ENCODE measurements at regions not wholly inside any gene's neighbourhood (a gene's known extent, or its start where the extent isn't known, plus 50 kb on each side); places are given as distances from the start of the nearest gene placed in this dataset.
A peak's percentile ranks its signal among the peaks of the same experiment; 100 is the strongest.

DNA sequence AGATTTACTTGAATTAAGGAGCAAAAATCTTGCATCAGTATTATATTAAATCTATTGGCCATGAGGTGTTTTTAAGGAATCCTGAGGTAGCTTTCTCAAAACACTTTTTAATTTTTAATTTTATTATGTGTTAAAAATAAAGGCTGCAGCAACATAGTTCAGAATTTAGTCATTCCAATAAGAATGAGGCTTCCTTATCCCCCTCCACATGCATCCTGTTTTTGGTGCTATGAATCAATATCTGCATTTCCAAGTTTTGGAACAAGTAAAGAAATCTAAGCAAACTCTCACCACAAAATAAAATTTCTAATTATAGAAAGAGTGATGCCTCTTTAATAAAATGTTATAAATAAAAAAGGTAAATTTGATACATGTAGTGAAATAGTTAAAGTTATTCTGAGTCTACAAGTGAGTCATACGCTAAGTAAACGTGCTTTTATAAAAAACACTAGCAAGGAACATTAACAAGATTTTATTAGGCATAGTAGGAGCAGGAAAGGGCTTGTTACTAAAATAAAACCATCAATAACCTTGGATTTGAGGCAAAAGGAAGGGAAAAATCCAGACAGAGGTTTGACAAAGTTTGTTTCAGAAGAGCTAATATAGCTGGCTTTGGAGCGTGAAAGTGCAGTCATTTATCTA, 1218.0 kb downstream of the NSUN3 start:
- Histone ChIP-seq H3K36me3 (no peaks in the 10 kb centered on the region), H3K9me3 (ENCODE audit: low read depth) (no peaks in the 10 kb centered on the region), H3K4me3 (no peak overlapping the region), H3K27me3 (no peaks in the 10 kb centered on the region), H3K4me1 (ENCODE audit: low read depth) (no peaks in the 10 kb centered on the region), H3K27ac (no peak overlapping the region)
- TF ChIP-seq, protein P1, sequence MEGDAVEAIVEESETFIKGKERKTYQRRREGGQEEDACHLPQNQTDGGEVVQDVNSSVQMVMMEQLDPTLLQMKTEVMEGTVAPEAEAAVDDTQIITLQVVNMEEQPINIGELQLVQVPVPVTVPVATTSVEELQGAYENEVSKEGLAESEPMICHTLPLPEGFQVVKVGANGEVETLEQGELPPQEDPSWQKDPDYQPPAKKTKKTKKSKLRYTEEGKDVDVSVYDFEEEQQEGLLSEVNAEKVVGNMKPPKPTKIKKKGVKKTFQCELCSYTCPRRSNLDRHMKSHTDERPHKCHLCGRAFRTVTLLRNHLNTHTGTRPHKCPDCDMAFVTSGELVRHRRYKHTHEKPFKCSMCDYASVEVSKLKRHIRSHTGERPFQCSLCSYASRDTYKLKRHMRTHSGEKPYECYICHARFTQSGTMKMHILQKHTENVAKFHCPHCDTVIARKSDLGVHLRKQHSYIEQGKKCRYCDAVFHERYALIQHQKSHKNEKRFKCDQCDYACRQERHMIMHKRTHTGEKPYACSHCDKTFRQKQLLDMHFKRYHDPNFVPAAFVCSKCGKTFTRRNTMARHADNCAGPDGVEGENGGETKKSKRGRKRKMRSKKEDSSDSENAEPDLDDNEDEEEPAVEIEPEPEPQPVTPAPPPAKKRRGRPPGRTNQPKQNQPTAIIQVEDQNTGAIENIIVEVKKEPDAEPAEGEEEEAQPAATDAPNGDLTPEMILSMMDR (IDR thresholded peaks at IDR 0.05; ENCODE audit: low read depth, low read length), result no peak
- no peak for DNase-seq (ENCODE audit: low read depth in 1 of 2, low spot score in 1 of 2)

DNA sequence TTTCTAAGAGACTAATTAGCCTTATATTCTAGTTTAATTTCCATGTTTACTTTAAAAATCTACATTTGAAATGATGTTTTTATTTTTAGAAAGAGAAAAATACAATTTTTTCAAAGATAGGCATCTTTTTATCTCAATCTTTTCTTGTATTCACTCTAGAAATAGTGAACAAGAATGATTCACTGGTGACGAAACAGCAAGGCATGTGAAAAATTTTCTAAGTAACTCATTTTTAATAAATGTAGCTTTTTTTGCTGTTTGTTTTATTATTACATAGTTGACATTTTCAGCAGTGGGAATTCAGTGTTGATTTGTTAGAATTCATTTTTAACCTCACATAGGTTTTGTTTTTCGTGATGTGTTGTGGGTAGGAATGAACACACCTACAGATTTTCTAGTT, 1226.4 kb downstream of the NSUN3 start:
- H3K9me3 ChIP-seq (ENCODE audit: low read depth), result no peaks in the 10 kb centered on the region
- no peak overlapping the region for H3K27ac ChIP-seq
- no peaks in the 10 kb centered on the region for H3K36me3 ChIP-seq
- peak in 1 of 2 donors; percentile 25 for DNase-seq (ENCODE audit: low read depth in 1 of 2, low spot score in 1 of 2)
- TF ChIP-seq, protein P1 (IDR thresholded peaks at IDR 0.05; ENCODE audit: low read depth, low read length), result no peak
- H3K4me1 ChIP-seq (ENCODE audit: low read depth), result no peaks in the 10 kb centered on the region
- H3K27me3 ChIP-seq, result no peaks in the 10 kb centered on the region
- no peak overlapping the region for H3K4me3 ChIP-seq

DNA sequence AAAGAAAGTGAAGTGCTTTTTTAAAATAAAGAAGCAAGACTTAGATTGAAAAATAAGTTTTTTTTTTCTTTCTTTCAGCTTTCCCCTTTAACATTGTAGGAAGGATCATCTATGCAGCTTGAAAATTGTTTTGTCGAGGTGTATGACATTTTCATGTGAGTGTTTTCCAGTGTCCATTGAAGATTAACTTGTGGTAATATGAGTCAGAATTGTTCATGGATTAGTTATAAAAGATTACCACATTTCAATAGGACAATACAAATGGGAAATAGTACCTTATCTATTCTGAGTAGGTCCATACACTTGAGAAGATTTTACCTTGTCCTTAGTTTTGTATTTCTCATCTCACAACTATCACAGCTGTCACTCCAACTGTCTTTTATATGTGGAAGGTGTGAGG, 1234.7 kb downstream of the NSUN3 start:
- DNase-seq (ENCODE audit: low read depth in 1 of 2, low spot score in 1 of 2), result no peak
- Histone ChIP-seq H3K4me1 (ENCODE audit: low read depth) (no peaks in the 10 kb centered on the region), H3K27me3 (no peaks in the 10 kb centered on the region), H3K4me3 (no peak overlapping the region), H3K9me3 (ENCODE audit: low read depth) (no peaks in the 10 kb centered on the region), H3K36me3 (no peaks in the 10 kb centered on the region), H3K27ac (no peak overlapping the region)
- TF ChIP-seq, protein P1 (IDR thresholded peaks at IDR 0.05; ENCODE audit: low read depth, low read length), result no peak

DNA sequence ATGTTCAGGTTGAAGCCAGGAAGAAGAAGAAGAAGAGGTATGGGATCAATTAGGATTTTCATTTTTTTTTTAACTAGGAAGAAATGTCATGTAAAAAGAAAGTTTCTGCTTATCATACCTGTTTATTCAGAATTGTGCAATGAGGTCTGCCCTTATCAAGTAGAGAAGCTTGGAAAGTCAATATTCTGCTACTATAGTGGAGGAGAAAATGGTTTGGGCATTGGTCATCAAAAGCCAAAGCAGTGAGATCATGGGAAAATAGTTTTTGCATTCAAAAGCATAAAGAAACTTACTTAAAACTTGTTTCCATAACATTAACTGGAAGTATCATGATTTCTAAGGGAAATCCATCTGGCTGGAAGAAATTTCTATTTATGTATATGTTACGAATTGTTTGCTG, 1239.2 kb downstream of the NSUN3 start:
- Histone ChIP-seq H3K4me1 (ENCODE audit: low read depth) (no peaks in the 10 kb centered on the region), H3K27ac (no peak overlapping the region), H3K27me3 (no peaks in the 10 kb centered on the region), H3K9me3 (ENCODE audit: low read depth) (no peaks in the 10 kb centered on the region), H3K36me3 (no peaks in the 10 kb centered on the region), H3K4me3 (no peak overlapping the region)
- DNase-seq (ENCODE audit: low read depth in 1 of 2, low spot score in 1 of 2), result peak in 1 of 2 donors; percentile 8
- TF ChIP-seq, protein P1 (IDR thresholded peaks at IDR 0.05; ENCODE audit: low read depth, low read length), result no peak

DNA sequence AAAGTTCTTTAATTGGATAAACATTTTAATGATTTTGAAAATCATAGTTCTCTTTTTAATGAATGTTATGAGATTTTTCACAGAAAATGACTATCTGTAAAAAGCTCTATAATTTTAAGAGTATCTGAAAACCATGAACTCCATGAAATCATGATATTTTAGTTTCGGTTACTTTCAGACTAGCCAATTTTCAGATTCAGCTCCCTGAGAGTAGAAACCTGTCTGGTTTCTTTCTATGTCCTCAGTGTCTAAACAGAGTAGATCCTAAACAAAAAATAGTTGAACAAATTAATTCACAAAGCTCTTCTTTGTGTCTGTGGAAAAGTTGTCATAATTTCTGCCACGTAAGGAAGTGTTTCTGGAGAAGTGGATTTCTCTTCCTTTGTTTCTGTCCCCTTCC, 1247.7 kb downstream of the NSUN3 start:
- H3K4me1 ChIP-seq (ENCODE audit: low read depth), result no peaks in the 10 kb centered on the region
- H3K27ac ChIP-seq, result no peak overlapping the region
- H3K27me3 ChIP-seq, result no peaks in the 10 kb centered on the region
- no peak for DNase-seq (ENCODE audit: low read depth in 1 of 2, low spot score in 1 of 2)
- H3K4me3 ChIP-seq, result no peak overlapping the region
- no peaks in the 10 kb centered on the region for H3K36me3 ChIP-seq
- H3K9me3 ChIP-seq (ENCODE audit: low read depth), result no peaks in the 10 kb centered on the region
- TF ChIP-seq, protein P1 (IDR thresholded peaks at IDR 0.05; ENCODE audit: low read depth, low read length), result no peak

All from cardiac muscle cell (in vitro differentiated cells and primary cell).